ENCODE measurements at regions not wholly inside any gene's neighbourhood (a gene's known extent, or its start where the extent isn't known, plus 50 kb on each side); places are given as distances from the start of the nearest gene placed in this dataset.

GRCh38 chr20:39861381-39861780 lies 827.7 kb downstream of the MAFB start:
- TF ChIP-seq POLR2A (IDR thresholded peaks at IDR 0.05): no peak
- TF ChIP-seq, protein P1, sequence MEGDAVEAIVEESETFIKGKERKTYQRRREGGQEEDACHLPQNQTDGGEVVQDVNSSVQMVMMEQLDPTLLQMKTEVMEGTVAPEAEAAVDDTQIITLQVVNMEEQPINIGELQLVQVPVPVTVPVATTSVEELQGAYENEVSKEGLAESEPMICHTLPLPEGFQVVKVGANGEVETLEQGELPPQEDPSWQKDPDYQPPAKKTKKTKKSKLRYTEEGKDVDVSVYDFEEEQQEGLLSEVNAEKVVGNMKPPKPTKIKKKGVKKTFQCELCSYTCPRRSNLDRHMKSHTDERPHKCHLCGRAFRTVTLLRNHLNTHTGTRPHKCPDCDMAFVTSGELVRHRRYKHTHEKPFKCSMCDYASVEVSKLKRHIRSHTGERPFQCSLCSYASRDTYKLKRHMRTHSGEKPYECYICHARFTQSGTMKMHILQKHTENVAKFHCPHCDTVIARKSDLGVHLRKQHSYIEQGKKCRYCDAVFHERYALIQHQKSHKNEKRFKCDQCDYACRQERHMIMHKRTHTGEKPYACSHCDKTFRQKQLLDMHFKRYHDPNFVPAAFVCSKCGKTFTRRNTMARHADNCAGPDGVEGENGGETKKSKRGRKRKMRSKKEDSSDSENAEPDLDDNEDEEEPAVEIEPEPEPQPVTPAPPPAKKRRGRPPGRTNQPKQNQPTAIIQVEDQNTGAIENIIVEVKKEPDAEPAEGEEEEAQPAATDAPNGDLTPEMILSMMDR (IDR thresholded peaks at IDR 0.05): no peak

All from ovary (tissue), 3 donors.